HG03103 (cell line): ENCODE measurements at regions not wholly inside any gene's neighbourhood (a gene's known extent, or its start where the extent isn't known, plus 50 kb on each side); places are given as distances from the start of the nearest gene placed in this dataset.
"Not testable (repeated sequence)": the region's sequence is repeated elsewhere in the genome, so short reads cannot be mapped to it uniquely, and the experiment has no call there.

Experiments used
- ATAC-seq: cut with Tn5 transposase; IDR thresholded peaks from one replicate; pipeline ENCODE4 v1.9.1; 2021; ENCODE audit warnings: low read depth; ENCODE audit not compliant: unreplicated experiment

GRCh38 chr4:72945719-72946336 lies 123.7 kb downstream of the COX18 start:
- no peak for ATAC-seq

DNA sequence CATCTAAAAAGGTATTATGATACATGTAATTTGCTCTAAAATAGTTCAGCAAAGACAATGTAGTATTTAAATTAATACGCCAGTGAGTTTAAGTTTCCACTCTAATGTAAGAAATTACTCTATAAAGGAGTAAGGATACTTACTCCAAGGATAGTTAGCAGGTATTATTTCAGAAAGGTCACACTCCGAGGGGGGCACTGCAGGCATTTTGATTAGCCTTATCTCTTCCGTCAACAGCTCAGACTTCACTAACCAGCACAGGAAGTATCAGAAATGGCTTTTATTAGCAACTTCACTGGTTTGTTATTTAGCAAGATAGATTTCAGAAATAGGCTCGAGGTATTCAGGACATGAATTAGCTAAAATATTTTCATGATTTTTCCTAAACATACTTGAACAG lies 127.0 kb downstream of the COX18 start:
- no peak for ATAC-seq

GRCh38 chr4:72938516-72938915 lies 131.0 kb downstream of the COX18 start:
- ATAC-seq = no peak

DNA sequence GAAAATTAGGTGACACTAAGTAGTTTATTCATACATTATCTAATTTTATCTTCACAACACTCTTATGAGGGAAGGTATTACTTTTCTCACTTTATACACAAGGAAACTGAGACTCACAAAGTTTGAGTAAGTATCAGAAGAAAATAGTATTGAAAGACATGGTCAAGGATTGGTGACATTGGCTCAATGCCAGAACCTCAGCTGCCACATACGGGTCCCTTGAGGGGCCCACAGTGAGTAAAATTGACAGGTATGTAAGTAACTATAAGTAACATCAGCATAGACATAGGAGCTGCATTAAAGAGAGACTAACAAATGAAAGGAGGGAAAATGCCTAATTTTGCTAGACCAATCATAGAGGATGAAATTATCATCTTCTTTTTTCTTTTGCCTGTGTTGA lies 134.1 kb downstream of the COX18 start:
- no peak for ATAC-seq

DNA sequence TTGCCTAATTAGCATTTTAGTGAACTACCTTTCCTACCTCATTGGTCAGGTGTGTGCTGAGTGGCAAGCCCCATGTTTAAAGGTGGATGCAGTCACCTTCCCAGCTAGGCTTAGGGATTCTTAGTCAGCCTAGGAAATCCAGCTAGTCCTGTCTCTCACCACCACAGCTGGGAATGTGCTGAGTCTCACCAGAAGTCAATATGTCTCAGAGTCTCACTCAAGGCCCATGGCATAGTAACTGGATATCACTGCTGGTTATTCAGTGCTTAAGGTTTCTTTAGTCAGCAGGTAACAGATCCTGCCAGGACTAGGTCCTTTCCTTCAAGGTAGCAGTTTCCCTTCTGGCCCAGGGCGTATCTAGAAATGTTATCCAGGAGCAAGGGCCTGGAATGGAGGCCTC lies 136.5 kb downstream of the COX18 start:
- no peak for ATAC-seq

GRCh38 chr4:72931346-72931745 lies 138.2 kb downstream of the COX18 start:
- no peak for ATAC-seq

DNA sequence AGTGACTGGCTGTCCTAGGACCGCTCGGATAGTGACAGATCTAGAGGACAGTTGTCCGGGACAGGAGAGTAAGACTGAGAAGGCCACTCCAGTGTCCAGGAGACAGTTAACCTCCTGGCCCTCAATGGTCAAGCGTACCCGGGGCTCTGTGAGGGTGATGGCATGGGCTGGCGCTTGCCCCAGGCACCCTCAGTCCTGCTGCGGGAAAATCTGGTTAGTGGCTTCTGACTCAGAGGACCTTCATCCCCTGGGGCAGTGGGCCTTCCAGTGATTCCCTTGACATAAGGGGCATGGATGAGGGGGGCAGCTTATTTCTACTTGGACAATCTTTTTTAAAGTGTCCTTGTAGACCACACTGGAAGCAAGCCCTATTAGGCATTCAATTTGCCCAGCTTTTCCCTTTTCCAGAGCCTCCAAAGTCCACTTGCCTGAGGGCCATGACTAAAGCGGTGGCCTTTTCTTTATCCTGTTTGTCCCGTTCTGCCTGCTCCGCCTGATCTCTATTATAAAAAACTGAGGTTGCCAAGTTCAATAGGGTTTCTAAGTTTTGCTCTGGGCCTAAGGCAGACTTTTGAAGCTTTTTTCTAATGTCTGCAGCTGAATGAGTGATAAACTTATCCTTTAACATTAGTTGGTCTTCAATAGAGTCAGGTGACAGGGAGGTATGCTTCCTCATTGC lies 139.8 kb downstream of the COX18 start:
- ATAC-seq = not testable (repeated sequence)

- no peak for ATAC-seq
These were observed 144.7 kb downstream of the COX18 start for GRCh38 chr4:72924814-72925213.

GRCh38 chr4:72919937-72920336 lies 149.6 kb downstream of the COX18 start:
- no peak for ATAC-seq

- ATAC-seq = no peak
These were observed 150.1 kb downstream of the COX18 start for GRCh38 chr4:72919464-72919863.

DNA sequence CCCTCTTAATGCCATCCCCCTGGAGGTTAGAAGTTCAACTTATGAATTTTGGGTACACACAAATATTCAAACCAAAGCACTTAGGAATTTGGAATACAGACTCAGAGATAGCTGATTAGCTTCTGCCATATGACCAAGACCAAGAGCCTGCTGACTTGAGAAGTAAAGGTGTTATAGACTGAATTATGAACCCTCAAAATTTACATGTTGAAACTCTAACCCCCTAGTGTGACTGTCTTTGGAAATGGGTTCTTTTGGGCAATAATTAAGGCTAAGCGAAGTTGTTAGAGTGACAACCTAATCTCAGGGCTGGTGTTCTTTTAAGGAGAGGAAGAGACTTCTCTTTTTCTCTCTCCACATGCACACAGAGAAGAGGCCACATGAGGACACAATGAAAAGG lies 151.2 kb downstream of the COX18 start:
- no peak for ATAC-seq

DNA sequence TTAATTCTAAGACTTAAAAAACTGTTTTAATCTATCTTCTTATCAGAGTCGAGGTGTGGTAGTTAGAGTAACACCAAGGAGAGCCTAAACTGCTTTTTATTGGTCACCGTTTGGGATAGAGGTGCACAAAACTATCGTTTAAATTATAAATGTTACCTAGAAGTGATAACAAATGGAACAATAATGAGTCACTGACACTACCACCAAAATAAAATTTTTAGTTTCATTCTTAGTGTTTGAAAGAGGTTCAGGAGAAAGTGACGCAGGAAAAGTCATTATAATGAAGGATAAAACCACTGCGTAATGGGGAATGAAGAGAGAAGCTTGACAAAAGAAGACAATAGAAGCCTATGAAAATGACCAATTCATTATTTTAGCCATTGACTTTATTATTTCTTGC lies 158.2 kb downstream of the COX18 start:
- no peak for ATAC-seq

DNA sequence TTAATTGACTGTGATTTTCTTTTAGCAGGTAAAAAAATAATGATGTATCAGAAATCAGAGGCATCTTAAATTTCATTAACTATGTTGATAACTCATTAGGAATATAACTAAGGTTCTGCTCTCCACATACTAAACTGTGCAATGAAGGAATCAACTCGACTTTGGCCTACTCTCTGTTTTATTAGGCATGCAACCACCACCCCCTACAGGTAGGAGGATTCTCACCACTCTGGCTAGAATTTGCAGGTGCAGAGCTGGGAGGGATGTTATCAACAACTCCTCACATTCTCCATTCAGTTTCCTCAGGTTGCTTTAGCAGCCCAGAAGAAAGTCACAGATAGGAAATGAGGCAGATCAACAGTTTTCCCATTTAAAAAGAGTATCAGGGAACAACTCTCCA lies 160.1 kb downstream of the COX18 start:
- no peak for ATAC-seq

DNA sequence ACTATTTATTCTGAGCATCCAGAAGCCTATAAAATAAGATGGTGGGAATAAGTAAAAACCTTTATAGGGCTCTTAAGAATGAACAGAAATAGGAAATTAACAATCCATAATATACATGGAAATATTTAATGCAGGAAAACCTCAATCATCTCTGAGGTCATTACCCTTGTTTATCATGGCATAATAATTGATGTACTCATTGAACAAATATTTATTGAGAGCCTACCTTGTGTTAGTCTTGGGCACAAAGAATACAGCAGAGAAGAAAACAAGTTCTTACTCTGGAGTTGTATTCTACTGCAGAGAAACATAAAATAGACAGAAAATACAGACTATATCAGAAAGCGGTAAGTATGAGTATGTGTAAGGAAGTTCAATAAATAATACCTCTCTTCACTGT lies 167.2 kb downstream of the COX18 start:
- ATAC-seq = no peak

- no peak for ATAC-seq
These were observed 168.0 kb downstream of the COX18 start for GRCh38 chr4:72901553-72901952.

DNA sequence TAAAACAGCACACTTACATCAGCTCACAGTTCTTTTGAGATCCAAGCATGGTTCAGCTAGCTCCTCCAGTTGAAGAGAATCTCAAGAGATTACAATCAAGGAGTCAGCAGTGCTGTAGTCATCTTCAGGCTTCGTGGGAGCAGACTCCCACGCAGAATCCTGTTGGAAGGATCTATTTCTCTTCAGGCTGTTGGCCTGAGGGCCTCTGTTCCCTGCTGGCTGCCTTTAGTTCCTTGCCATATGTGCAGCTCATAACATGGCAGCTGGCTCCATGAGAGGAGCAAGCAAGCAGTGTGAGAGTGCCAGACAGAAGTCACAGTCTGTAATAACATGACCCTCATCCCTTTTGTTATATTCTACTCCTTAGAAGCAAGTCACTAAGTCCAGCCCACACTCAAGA lies 168.6 kb downstream of the COX18 start:
- ATAC-seq = no peak

DNA sequence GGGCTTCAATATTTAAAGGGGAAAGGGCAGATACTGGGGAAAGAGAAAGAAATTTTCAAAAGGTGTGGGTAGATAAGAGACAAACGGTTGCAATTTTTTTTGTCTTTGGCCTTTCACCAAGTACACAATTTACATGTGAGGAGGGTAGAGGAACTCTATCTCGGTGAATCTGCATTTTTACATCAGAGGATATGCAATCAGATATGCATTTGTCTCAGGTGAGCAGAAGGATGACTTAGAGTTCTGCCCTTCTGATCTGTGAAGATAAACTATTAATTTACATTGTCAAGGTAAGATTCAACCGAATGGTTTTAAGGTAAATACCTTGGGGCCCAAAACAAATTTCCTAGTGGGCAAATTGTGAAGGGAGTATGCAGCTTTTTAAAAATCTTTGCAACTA lies 169.9 kb downstream of the COX18 start:
- ATAC-seq = no peak

GRCh38 chr4:72899214-72899613 lies 170.3 kb downstream of the COX18 start:
- ATAC-seq = no peak

DNA sequence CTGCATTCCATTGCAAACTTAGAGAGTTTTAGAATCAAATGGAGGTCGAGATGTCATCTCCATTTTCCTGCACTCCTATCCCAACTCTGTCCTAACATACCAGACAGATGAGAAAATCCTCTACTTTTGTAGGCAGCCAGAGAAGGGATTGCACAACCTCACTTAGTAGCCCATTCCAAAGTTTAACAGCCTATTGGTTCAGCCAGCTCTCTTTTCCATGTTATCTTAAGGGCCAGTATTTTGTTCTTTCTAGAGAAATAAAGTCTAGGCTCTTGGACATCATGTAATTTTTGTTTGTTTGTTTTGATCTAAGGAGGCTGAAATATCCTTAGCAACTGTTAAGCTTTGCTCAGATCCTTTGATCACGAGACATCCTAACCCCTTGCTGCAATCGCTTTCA lies 173.0 kb downstream of the COX18 start:
- ATAC-seq = no peak

DNA sequence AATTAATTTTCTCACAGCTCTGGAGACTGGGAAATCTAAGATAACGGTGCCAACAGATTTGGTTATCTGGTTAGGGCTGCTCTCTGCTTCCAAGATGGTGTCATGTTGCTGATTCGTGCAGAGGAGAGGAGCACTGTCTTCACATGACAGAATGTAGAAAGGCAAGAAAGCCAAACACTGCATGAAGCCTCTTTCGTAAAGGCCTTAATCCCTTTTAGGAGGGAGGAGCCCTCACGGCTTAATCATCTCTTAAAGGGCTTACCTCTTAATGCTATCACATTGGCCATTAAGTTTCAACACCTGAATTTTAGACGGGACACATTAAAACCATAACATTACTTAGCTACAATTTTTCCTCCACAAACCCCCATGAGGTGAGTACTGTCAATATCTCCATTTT lies 174.1 kb downstream of the COX18 start:
- ATAC-seq = no peak

DNA sequence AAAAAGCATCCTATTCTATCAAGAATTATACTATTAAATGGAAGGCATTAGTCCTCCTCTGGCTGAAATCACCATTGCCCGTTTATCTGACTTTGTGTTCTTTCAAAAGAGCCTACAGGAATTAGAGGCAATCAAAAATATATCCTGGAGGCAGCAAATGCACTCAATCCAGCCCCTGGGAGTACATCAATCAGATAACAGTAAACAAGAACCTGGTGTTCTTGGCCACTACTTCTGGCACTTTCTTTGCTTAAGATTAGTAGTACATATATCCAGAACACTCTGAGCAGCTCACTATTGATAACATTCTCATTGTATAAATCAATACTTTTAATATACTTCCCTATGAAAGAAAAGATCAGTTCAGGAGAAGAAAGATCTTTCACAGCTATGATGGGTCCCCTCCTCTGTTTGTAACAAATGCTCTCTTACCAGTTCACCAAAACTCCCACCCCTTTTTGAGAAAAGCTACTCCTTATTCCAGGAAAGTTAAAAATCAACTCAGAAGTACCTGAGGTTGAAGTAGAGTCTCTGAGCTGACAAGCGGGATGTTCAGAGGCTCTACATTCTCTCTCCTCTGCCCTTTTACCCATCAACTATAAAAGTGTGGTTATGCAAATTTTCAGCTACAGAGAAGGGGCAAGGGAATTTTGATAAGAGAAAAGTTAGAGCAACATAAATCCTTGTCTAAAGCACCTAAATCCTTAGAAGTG lies 176.0 kb downstream of the COX18 start:
- no peak for ATAC-seq

- ATAC-seq = no peak
These were observed 181.2 kb downstream of the COX18 start for GRCh38 chr4:72888331-72888730.
